ENCODE measurements at regions not wholly inside any gene's neighbourhood (a gene's known extent, or its start where the extent isn't known, plus 50 kb on each side); places are given as distances from the start of the nearest gene placed in this dataset.

DNA sequence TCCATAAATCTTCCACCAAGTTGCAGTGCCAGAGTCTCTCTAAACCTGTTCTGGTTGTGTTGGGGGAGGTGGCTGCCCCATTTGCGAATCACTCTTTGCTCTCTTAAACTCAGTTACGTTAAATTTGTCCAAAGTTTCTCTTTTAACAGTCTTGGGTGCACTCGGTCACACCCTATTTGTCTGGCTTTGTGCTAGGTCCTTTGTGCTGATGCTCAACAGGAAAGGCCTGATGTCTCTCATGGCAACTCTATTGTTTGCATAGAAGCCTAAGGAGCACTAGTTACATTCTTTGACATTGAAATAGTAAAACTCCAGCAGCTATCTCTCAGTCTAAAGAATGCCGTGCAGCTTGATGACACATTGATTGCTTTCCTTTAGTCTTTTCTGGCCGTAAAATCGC is 105.1 kb downstream of the TRMT11 start:
- Mint-ChIP-seq H3K27me3 (ENCODE audit: low read depth) (no peaks in the 10 kb centered on the region), H3K4me3 (no peak overlapping the region), H3K36me3 (peaks cover 5% of the 10 kb centered on the region), H3K27ac (no peak overlapping the region), H3K4me1 (peaks cover 7% of the 10 kb centered on the region), H3K9me3 (peaks cover 4% of the 10 kb centered on the region)
- TF ChIP-seq, protein P1, sequence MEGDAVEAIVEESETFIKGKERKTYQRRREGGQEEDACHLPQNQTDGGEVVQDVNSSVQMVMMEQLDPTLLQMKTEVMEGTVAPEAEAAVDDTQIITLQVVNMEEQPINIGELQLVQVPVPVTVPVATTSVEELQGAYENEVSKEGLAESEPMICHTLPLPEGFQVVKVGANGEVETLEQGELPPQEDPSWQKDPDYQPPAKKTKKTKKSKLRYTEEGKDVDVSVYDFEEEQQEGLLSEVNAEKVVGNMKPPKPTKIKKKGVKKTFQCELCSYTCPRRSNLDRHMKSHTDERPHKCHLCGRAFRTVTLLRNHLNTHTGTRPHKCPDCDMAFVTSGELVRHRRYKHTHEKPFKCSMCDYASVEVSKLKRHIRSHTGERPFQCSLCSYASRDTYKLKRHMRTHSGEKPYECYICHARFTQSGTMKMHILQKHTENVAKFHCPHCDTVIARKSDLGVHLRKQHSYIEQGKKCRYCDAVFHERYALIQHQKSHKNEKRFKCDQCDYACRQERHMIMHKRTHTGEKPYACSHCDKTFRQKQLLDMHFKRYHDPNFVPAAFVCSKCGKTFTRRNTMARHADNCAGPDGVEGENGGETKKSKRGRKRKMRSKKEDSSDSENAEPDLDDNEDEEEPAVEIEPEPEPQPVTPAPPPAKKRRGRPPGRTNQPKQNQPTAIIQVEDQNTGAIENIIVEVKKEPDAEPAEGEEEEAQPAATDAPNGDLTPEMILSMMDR (IDR thresholded peaks at IDR 0.05; ENCODE audit: unreplicated experiment), result no peak
- DNase-seq (ENCODE audit: low spot score in 2 of 2, unreplicated experiment in 2 of 2), result no peak

DNA sequence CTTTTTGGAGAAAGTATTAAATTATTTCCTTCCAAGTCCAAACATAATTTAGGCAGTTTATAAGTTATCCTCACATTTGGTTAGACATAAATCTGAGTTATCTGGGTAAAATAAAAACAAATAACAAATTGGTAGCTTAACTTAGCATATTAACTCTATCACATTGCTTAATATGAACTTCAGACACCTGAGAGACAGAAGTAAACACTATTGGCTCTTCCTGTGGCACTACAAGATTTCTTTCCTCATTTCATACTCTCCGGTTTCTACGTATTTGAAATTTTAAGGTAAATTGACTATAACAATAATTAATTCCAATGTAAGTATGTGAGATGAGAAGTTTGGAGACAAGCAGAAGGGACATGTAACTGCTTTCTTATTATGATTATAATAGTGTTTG is 106.8 kb downstream of the TRMT11 start:
- TF ChIP-seq, protein P1 (IDR thresholded peaks at IDR 0.05; ENCODE audit: unreplicated experiment), result no peak
- Mint-ChIP-seq H3K4me3 (no peak overlapping the region), H3K4me1 (no peaks in the 10 kb centered on the region), H3K36me3 (peaks cover 5% of the 10 kb centered on the region), H3K9me3 (peaks cover 4% of the 10 kb centered on the region), H3K27ac (no peak overlapping the region), H3K27me3 (ENCODE audit: low read depth) (no peaks in the 10 kb centered on the region)
- no peak for DNase-seq (ENCODE audit: low spot score in 2 of 2, unreplicated experiment in 2 of 2)

DNA sequence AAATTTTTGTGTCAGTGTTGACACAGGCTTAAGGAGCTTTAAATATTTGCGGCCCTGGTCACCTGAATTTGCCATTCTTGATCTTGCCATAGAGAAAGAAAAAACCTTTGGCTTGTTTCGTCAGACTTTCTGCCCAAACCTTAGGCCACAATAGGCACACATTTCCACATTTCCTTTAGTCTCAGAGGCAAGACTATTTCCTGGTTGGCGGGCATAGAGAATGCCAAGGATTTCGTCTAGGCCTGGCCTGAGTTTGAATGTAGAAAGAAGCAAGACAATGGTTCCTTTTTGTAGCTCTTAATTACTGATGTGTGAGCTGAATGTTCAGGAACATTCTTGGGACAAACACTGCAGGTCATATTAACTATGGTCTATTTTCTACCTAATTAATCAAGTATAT is 108.1 kb downstream of the TRMT11 start:
- Mint-ChIP-seq H3K9me3 (peaks cover 4% of the 10 kb centered on the region), H3K27ac (no peak overlapping the region), H3K4me1 (no peaks in the 10 kb centered on the region), H3K27me3 (ENCODE audit: low read depth) (no peaks in the 10 kb centered on the region), H3K36me3 (peaks cover 5% of the 10 kb centered on the region), H3K4me3 (no peak overlapping the region)
- no peak for DNase-seq (ENCODE audit: low spot score in 2 of 2, unreplicated experiment in 2 of 2)
- TF ChIP-seq, protein P1 (IDR thresholded peaks at IDR 0.05; ENCODE audit: unreplicated experiment), result no peak

DNA sequence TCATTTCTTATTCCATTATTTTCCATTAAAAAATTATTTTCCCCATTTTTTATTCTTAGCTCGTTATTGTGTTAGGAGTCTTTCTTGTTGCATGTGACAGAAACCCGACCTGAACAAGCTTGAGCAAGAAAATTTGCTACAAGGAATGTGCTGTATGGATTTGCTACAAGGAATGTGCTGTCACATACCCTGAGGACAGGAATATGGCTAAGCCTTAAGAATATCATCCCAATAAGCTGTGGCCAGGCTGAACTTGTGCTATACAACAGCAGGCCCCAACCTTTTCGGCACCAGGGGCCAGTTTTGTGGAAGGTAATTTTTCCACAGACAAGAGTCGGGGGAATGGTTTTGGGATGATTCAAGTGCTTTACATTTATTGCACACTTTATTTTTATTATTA is 114.0 kb downstream of the TRMT11 start:
- Mint-ChIP-seq H3K27me3 (ENCODE audit: low read depth) (no peaks in the 10 kb centered on the region), H3K4me3 (no peak overlapping the region), H3K9me3 (peaks cover 14% of the 10 kb centered on the region)

DNA sequence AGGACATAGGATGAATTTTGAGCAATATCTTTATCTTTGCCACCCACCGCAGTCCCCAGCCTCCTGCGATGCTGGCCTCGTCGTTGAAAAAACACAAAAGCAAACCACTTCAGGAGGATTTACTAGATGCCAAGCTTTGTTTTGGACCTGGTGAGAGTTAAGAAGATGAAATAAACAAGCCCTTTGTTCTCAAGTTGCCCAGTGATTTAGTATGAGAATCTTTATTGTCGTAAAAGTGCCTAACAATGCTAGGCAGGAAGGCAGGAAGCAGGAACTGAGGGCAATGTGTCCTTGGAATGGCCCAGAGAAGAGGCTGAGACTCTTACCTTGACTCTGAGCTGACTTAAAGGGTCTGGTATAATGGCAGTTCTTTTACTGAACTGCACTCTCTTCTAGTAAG is 116.0 kb downstream of the TRMT11 start:
- TF ChIP-seq, protein P1 (IDR thresholded peaks at IDR 0.05; ENCODE audit: unreplicated experiment), result no peak
- H3K9me3 Mint-ChIP-seq, result peaks cover 10% of the 10 kb centered on the region
- no peak overlapping the region for H3K4me3 Mint-ChIP-seq
- no peaks in the 10 kb centered on the region for H3K27me3 Mint-ChIP-seq (ENCODE audit: low read depth)
- H3K27ac Mint-ChIP-seq, result no peak overlapping the region
- no peak for DNase-seq (ENCODE audit: low spot score in 2 of 2, unreplicated experiment in 2 of 2)
- peaks cover 17% of the 10 kb centered on the region for H3K36me3 Mint-ChIP-seq
- H3K4me1 Mint-ChIP-seq, result peaks cover 11% of the 10 kb centered on the region

More for the DNA sequence above, 114.0 kb downstream of the TRMT11 start:
- DNase-seq (ENCODE audit: low spot score in 2 of 2, unreplicated experiment in 2 of 2), result no peak
- TF ChIP-seq, protein P1 (IDR thresholded peaks at IDR 0.05; ENCODE audit: unreplicated experiment), result no peak
- peaks cover 6% of the 10 kb centered on the region for H3K4me1 Mint-ChIP-seq
- H3K27ac Mint-ChIP-seq, result no peak overlapping the region
- peaks cover 17% of the 10 kb centered on the region for H3K36me3 Mint-ChIP-seq

DNA sequence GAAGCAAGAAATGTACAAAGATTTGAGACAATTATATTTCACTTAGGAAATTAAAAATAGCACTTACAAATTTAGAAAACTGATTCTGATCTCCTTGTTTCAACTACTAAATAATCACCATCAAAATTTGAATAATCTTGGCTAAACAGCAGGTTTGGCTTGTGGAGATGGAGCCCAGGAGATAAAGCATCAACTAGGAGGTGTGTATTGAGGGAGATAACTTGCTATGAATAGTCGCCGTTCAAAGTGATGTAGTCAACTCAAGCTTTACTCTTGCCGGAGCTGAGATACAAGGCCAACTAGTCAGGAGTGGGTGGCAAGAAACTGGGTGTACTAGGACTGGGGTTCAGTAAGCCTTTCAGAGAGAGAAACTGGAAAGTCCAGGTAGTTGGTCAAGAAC is 117.7 kb downstream of the TRMT11 start:
- Mint-ChIP-seq H3K27ac (no peak overlapping the region), H3K4me1 (peaks cover 22% of the 10 kb centered on the region), H3K4me3 (no peak overlapping the region), H3K36me3 (peaks cover 17% of the 10 kb centered on the region), H3K9me3 (peaks cover 10% of the 10 kb centered on the region), H3K27me3 (ENCODE audit: low read depth) (no peaks in the 10 kb centered on the region)
- TF ChIP-seq, protein P1 (IDR thresholded peaks at IDR 0.05; ENCODE audit: unreplicated experiment), result no peak
- no peak for DNase-seq (ENCODE audit: low spot score in 2 of 2, unreplicated experiment in 2 of 2)
